Endodermal cell (in vitro differentiated cells): ENCODE measurements at regions not wholly inside any gene's neighbourhood (a gene's known extent, or its start where the extent isn't known, plus 50 kb on each side); places are given as distances from the start of the nearest gene placed in this dataset.

Experiments used
- DNase-seq: peaks from one replicate; pipeline ENCODE4 v3.0.0-alpha.2; 2017
- H3K27ac ChIP-seq: 2 replicates; pipeline ENCODE4 v1.5.1; 2013; ENCODE audit warnings: mild to moderate bottlenecking, low read depth, low read length, moderate library complexity
- H3K27me3 ChIP-seq: 2 replicates; pipeline ENCODE4 v1.6.1; 2013; ENCODE audit warnings: mild to moderate bottlenecking, low read length, moderate library complexity; ENCODE audit not compliant: insufficient read depth, control insufficient read depth, poor library complexity, severe bottlenecking
- H3K36me3 ChIP-seq: 2 replicates; pipeline ENCODE4 v1.7.0; 2013; ENCODE audit warnings: mild to moderate bottlenecking, low read length, moderate library complexity; ENCODE audit not compliant: control insufficient read depth, insufficient read depth
- H3K4me1 ChIP-seq: one replicate; pipeline ENCODE4 v1.7.0; 2013; ENCODE audit warnings: low read length; ENCODE audit not compliant: control insufficient read depth, insufficient read depth
- H3K4me3 ChIP-seq: 2 replicates; pipeline ENCODE4 v1.5.1; 2013; ENCODE audit warnings: mild to moderate bottlenecking, low read length, moderate library complexity
- H3K9ac ChIP-seq: 2 replicates; pipeline ENCODE4 v1.6.1; 2013; ENCODE audit warnings: mild to moderate bottlenecking, low read length, moderate library complexity; ENCODE audit not compliant: poor library complexity, severe bottlenecking; ENCODE audit errors: extremely low read depth
- H3K9me3 ChIP-seq: 2 replicates; pipeline ENCODE4 v1.6.1; 2013; ENCODE audit warnings: mild to moderate bottlenecking, low read length, moderate library complexity; ENCODE audit not compliant: control insufficient read depth
- H3K27ac Mint-ChIP-seq: 2 replicates; pipeline ENCODE4 v1.8.0; 2020; ENCODE audit warnings: mixed read lengths
- H3K27me3 Mint-ChIP-seq: 2 replicates; pipeline ENCODE4 v1.8.0; 2021; ENCODE audit warnings: mild to moderate bottlenecking, mixed read lengths; ENCODE audit not compliant: insufficient read depth
- H3K36me3 Mint-ChIP-seq: 2 replicates; pipeline ENCODE4 v1.8.0; 2020; ENCODE audit warnings: low read depth, mixed read lengths
- H3K4me1 Mint-ChIP-seq: 2 replicates; pipeline ENCODE4 v1.8.0; 2020; ENCODE audit warnings: mixed read lengths
- H3K4me3 Mint-ChIP-seq: 2 replicates; pipeline ENCODE4 v1.8.0; 2020; ENCODE audit warnings: mild to moderate bottlenecking, moderate library complexity, mixed read lengths
- H3K9me3 Mint-ChIP-seq: 2 replicates; pipeline ENCODE4 v1.8.0; 2020; ENCODE audit warnings: mild to moderate bottlenecking, mixed read lengths
- CTCF ChIP-seq: fragments of 200-600 bp; sonication (generic); conservative IDR thresholded peaks from 2 replicates; pipeline ENCODE4 v1.5.0; 2021; ENCODE audit warnings: antibody characterized with exemption, mild to moderate bottlenecking
- WGBS, 2 experiments: methylation state at CpG; one replicate each; pipeline versions ENCODE4 v1.1.5 to v1.1.7; 2013; ENCODE audit warnings: missing lambda C conversion rate in 2 of 2, mixed read lengths in 1 of 2; ENCODE audit not compliant: insufficient coverage in 1 of 2, insufficient read length in 1 of 2; 5-methylcytosine and 5-hydroxymethylcytosine counted together

- H3K27me3 Mint-ChIP-seq, result no peaks in the 10 kb centered on the region
- no peaks in the 10 kb centered on the region for H3K36me3 Mint-ChIP-seq
- no peak overlapping the region for H3K27ac Mint-ChIP-seq
- WGBS, 2 experiments, result 80 to 89% methylated on average over 1 to 3 of the region's 3 CpGs
- no peak overlapping the region for H3K4me3 ChIP-seq
- no peak overlapping the region for H3K9ac ChIP-seq
- no peaks in the 10 kb centered on the region for H3K4me1 ChIP-seq
- no peak for TF ChIP-seq CTCF
- DNase-seq, result no peak
- no peaks in the 10 kb centered on the region for H3K4me1 Mint-ChIP-seq
- no peaks in the 10 kb centered on the region for H3K36me3 ChIP-seq
- H3K27me3 ChIP-seq, result no peaks in the 10 kb centered on the region
- no peaks in the 10 kb centered on the region for H3K9me3 Mint-ChIP-seq
- H3K9me3 ChIP-seq, result no peaks in the 10 kb centered on the region
- no peak overlapping the region for H3K4me3 Mint-ChIP-seq
- no peak overlapping the region for H3K27ac ChIP-seq
These were observed 249.4 kb upstream of the MDFIC2 start for GRCh38 chr3:70561796-70562195.

- no peaks in the 10 kb centered on the region for H3K36me3 Mint-ChIP-seq
- no peak overlapping the region for H3K9ac ChIP-seq
These were observed 246.5 kb upstream of the MDFIC2 start for GRCh38 chr3:70558956-70559355.

GRCh38 chr3:70557976-70558375 is 245.5 kb upstream of the MDFIC2 start:
- Mint-ChIP-seq H3K27ac (no peak overlapping the region), H3K36me3 (no peaks in the 10 kb centered on the region), H3K27me3 (no peaks in the 10 kb centered on the region), H3K4me3 (no peak overlapping the region), H3K4me1 (no peaks in the 10 kb centered on the region), H3K9me3 (no peaks in the 10 kb centered on the region)
- no peak for DNase-seq
- Histone ChIP-seq H3K9ac (no peak overlapping the region), H3K4me3 (no peak overlapping the region), H3K27ac (no peak overlapping the region), H3K36me3 (no peaks in the 10 kb centered on the region), H3K4me1 (no peaks in the 10 kb centered on the region), H3K27me3 (no peaks in the 10 kb centered on the region), H3K9me3 (no peaks in the 10 kb centered on the region)
- WGBS, 2 experiments, result 85 to 100% methylated on average over 1 of the region's 2 CpGs
- TF ChIP-seq CTCF, result no peak

More at GRCh38 chr3:70558956-70559355, 246.5 kb upstream of the MDFIC2 start:
- no peaks in the 10 kb centered on the region for H3K27me3 ChIP-seq
- Mint-ChIP-seq H3K9me3 (no peaks in the 10 kb centered on the region), H3K27ac (no peak overlapping the region), H3K27me3 (no peaks in the 10 kb centered on the region), H3K4me3 (no peak overlapping the region), H3K4me1 (no peaks in the 10 kb centered on the region)
- no peaks in the 10 kb centered on the region for H3K9me3 ChIP-seq
- no peak overlapping the region for H3K27ac ChIP-seq
- H3K4me1 ChIP-seq, result no peaks in the 10 kb centered on the region
- no peak for TF ChIP-seq CTCF
- no peak for DNase-seq
- WGBS, 2 experiments, result 65 to 100% methylated on average over 1 to 2 of the region's 2 CpGs
- no peak overlapping the region for H3K4me3 ChIP-seq
- no peaks in the 10 kb centered on the region for H3K36me3 ChIP-seq
